Kidney (tissue), 13 donors: ENCODE measurements at regions not wholly inside any gene's neighbourhood (a gene's known extent, or its start where the extent isn't known, plus 50 kb on each side); places are given as distances from the start of the nearest gene placed in this dataset.
"Not testable (repeated sequence)": the region's sequence is repeated elsewhere in the genome, so short reads cannot be mapped to it uniquely, and the experiment has no call there.

Experiments
- DNase-seq, 5 donors: peaks; one replicate each; pipeline ENCODE4 v3.0.0-alpha.2; 2013 to 2020
- FAIRE-seq: peaks from 2 replicates; lab custom pipeline; 2012; peaks lifted over from hg19 to GRCh38; lab: Jason Lieb, UNC
- H3K27ac ChIP-seq, 2 donors: one replicate each; pipeline ENCODE4 v1.7.0; 2013; ENCODE audit warnings: low read depth in 2 of 2, low read length in 2 of 2, inconsistent platforms in 1 of 2
- H3K27me3 ChIP-seq: one replicate; pipeline ENCODE4 v1.7.1; 2013; ENCODE audit warnings: low read length, inconsistent platforms; ENCODE audit not compliant: control insufficient read depth, insufficient read depth
- H3K36me3 ChIP-seq, 3 donors: one replicate each; pipeline versions ENCODE4 v1.7.0 to v1.7.1; 2013; ENCODE audit warnings: low read length in 3 of 3, control low read depth in 1 of 3, inconsistent platforms in 1 of 3; ENCODE audit not compliant: insufficient read depth in 3 of 3, control insufficient read depth in 2 of 3
- H3K4me1 ChIP-seq, 3 donors: one replicate each; pipeline versions ENCODE4 v1.7.0 to v1.7.1; 2013; ENCODE audit warnings: low read length in 3 of 3, inconsistent platforms in 1 of 3, low read depth in 1 of 3; ENCODE audit not compliant: control insufficient read depth in 2 of 3, insufficient read depth in 2 of 3
- H3K4me3 ChIP-seq, 3 donors: one replicate each; pipeline versions ENCODE4 v1.7.0 to v1.8.1; 2013; ENCODE audit warnings: low read length in 3 of 3, control low read depth in 1 of 3, inconsistent platforms in 1 of 3
- H3K9ac ChIP-seq, 3 donors: one replicate each; pipeline versions ENCODE4 v1.7.0 to v1.7.1; 2013; ENCODE audit warnings: low read length in 3 of 3, control low read depth in 1 of 3, inconsistent platforms in 1 of 3
- H3K9me3 ChIP-seq, 3 donors: one replicate each; pipeline versions ENCODE4 v1.7.0 to v1.7.1; 2013; ENCODE audit warnings: low read length in 3 of 3, control low read depth in 1 of 3, inconsistent platforms in 1 of 3; ENCODE audit not compliant: control insufficient read depth in 2 of 3, insufficient read depth in 1 of 3
- CTCF ChIP-seq: IDR thresholded peaks from 3 replicates; pipeline ENCODE4 v1.5.1; 2012; ENCODE audit warnings: mild to moderate bottlenecking, moderate library complexity, borderline replicate concordance; ENCODE audit not compliant: insufficient read depth; ENCODE audit errors: extremely low read depth
- intact Hi-C: fragments of 100-400 bp; cut with DNase I; formaldehyde crosslinking; loops from one replicate; pipeline ENCODE4 v1.11.1; 2022
- donor health status: control.
- donor health status: control.
- donor health status: control.
- donor health status: control.
- donor health status: control.
- donor health status: DM: yes; HTN: yes; CAD: no.
- donor health status: Normal renal cell carcinoma (clear cell type).

GRCh38 chr6:109875973-109876372 lies 102.1 kb upstream of the GPR6 start:
- H3K36me3 ChIP-seq: no peaks in the 10 kb centered on the region
- H3K4me3 ChIP-seq: no peak overlapping the region
- TF ChIP-seq CTCF: no peak
- intact Hi-C loops: no loop called here
- no peak overlapping the region for H3K27ac ChIP-seq
- no peak for DNase-seq
- H3K27me3 ChIP-seq: no peaks in the 10 kb centered on the region
- FAIRE-seq: no peak
- H3K9me3 ChIP-seq: no peaks in the 10 kb centered on the region
- no peak overlapping the region for H3K9ac ChIP-seq
- H3K4me1 ChIP-seq: peaks cover 0 to 6% (median 2%) of the 10 kb centered on the region in 3 donors

DNA sequence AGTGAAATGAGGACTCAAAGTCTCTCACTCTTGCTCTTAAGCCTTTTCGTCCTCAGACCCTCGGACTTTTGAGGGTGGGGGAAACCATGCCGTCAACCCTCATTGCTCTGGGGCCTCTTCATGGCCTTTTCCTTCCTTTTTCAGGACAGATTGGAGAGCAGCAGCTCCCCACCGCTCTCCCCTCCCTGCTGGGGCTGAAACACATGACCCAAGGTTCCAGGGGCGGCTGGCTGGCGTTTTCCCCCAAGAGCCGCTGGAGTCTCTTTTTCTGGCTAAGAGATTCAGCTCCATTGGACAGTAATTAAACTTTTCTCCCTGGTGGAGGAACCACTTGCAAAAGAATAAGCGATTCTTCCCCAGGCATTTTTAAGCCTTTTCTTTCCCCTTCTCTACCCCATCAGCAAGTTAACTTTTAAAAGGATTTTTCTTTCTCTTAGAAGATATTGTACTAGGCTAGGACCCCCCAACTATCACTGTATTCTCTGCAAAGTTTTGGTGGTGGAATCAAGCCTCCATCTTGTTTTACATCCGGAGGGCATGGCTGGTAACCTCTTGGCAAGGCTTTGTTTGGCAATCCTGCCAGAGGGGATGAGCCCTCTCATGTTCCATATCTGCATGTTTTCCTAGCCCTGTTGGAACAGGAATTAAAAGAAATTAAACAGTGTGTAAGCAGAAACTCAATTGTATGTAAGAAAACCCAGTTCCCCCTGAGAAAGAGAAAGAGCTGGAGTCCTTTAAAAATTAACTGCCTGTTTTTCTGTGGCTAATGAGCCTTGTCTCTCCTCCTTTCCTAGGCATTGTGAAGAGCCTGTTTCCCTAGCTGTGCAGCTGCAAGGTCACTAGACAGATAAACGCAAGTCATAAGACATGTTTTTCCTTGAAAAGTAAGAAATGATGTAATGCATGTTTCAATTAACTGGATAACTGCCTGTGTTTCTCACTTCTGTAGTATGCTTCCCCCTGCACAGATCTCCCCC lies 100.8 kb upstream of the GPR6 start:
- intact Hi-C loops: no loop called here
- Histone ChIP-seq H3K27ac (peak overlapping the region; percentile 65 to 79), H3K9ac (no peak overlapping the region), H3K9me3 (no peaks in the 10 kb centered on the region), H3K36me3 (no peaks in the 10 kb centered on the region), H3K27me3 (no peaks in the 10 kb centered on the region), H3K4me3 (peak overlapping the region in 2 of 3 donors; percentile 17 to 25), H3K4me1 (peaks cover 0 to 6% (median 2%) of the 10 kb centered on the region in 3 donors)
- TF ChIP-seq CTCF: no peak
- DNase-seq (peak in 3 of 5 donors; percentile 60 to 91 (median 89)), FAIRE-seq (peak; percentile 54)

GRCh38 chr6:109878005-109878690 lies 100.0 kb upstream of the GPR6 start:
- H3K4me1 ChIP-seq, H3K36me3 ChIP-seq, H3K27me3 ChIP-seq, H3K4me3 ChIP-seq, intact Hi-C loops, FAIRE-seq, H3K9me3 ChIP-seq: not testable (repeated sequence)
- H3K9ac ChIP-seq: peak overlapping the region in 1 of 3 donors; percentile 27
- peak in 1 of 5 donors; percentile 36 for DNase-seq
- peak overlapping the region; percentile 17 to 65 for H3K27ac ChIP-seq

DNA sequence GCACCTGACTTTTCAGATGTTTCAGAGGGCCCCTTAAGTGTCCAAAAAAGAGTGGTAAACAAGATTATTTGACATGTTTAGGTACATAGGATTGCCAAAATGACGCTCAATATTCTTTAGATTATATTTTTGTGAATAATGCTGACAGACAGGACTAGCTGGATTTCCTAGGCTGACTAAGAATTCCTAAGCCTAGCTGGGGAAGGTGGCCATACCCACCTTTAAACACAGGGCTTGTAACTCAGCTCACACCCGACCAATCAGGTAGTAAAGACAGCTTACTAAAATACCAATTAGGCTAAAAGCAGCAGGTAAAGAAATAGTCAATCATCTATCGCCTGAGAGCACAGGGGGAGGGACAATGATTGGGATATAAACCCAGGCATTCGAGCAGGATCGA lies 99.0 kb upstream of the GPR6 start:
- H3K4me3 ChIP-seq, intact Hi-C loops, H3K9ac ChIP-seq, H3K27me3 ChIP-seq, H3K27ac ChIP-seq, H3K9me3 ChIP-seq, DNase-seq, H3K4me1 ChIP-seq, FAIRE-seq, H3K36me3 ChIP-seq: not testable (repeated sequence)
